ENCODE measurements at regions not wholly inside any gene's neighbourhood (a gene's known extent, or its start where the extent isn't known, plus 50 kb on each side); places are given as distances from the start of the nearest gene placed in this dataset.

DNA sequence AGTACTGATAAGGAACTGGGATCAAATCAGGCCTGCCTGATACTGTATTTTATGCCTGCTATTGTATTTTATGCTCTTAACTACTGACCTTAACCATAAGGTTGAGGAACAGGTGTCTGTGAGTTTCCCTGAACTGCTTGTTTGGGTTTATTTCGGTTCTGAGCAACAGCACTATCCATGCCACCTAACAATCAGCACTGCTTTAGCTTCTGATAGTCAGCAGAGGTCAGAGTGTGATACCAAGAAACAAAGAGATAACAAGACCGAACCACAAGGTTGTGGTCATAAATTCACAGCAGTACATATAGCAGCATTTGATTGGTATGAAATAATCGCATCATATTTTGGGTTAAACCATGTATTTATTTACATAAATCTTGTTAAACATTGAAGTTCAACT lies 362.2 kb downstream of the FGF13 start:
- WGBS, 2 donors (ENCODE audit: extremely low coverage in 2 of 2, insufficient read length in 2 of 2, insufficient replicate concordance in 1 of 2), result no CpG with 5 or more reads among the region's 3 CpGs
- Histone ChIP-seq H3K9ac (ENCODE audit: low read depth, low read length, poor library complexity) (no peak overlapping the region), H3K27ac (replicated peaks; ENCODE audit: low read length) (no peak overlapping the region), H2BK12ac (ENCODE audit: low read length) (no peak overlapping the region), H3K14ac (ENCODE audit: low read length) (no peak overlapping the region), H3K9me3 (replicated peaks in 1 of 2; ENCODE audit: control insufficient read depth in 2 of 2, insufficient read depth in 1 of 2, low read depth in 1 of 2, low read length in 2 of 2) (no peaks in the 10 kb centered on the region), H3K36me3 (replicated peaks in 1 of 2; ENCODE audit: control insufficient read depth in 2 of 2, insufficient read depth in 2 of 2, low read length in 2 of 2) (no peaks in the 10 kb centered on the region), H3K4ac (ENCODE audit: low read length) (no peak overlapping the region), H2AK5ac (ENCODE audit: low read depth, low read length) (no peak overlapping the region), H3K4me3 (ENCODE audit: low read length in 2 of 2) (no peak overlapping the region), H2BK120ac (ENCODE audit: low read depth, low read length) (no peak overlapping the region), H3K23ac (ENCODE audit: low read depth, low read length, poor library complexity) (no peak overlapping the region), H3K4me1 (ENCODE audit: control insufficient read depth in 2 of 2, insufficient read depth in 1 of 2, low read depth in 1 of 2, low read length in 2 of 2) (no peaks in the 10 kb centered on the region), H3K18ac (ENCODE audit: low read length) (no peak overlapping the region), H3K4me2 (ENCODE audit: insufficient read depth, low read length, poor library complexity, severe bottlenecking) (no peak overlapping the region), H3K79me1 (ENCODE audit: low read depth, low read length) (no peaks in the 10 kb centered on the region), H2BK15ac (ENCODE audit: low read length) (no peak overlapping the region), H4K8ac (ENCODE audit: low read depth, low read length) (no peak overlapping the region), H2BK5ac (ENCODE audit: low read length) (no peak overlapping the region), H4K91ac (ENCODE audit: low read depth, low read length, poor library complexity) (no peak overlapping the region), H2AFZ (ENCODE audit: low read length) (no peak overlapping the region), H3K27me3 (ENCODE audit: control insufficient read depth in 3 of 3, insufficient read depth in 3 of 3, low read depth in 1 of 3, low read length in 3 of 3) (no peaks in the 10 kb centered on the region)
- DNase-seq (ENCODE audit: low spot score), result no peak

DNA sequence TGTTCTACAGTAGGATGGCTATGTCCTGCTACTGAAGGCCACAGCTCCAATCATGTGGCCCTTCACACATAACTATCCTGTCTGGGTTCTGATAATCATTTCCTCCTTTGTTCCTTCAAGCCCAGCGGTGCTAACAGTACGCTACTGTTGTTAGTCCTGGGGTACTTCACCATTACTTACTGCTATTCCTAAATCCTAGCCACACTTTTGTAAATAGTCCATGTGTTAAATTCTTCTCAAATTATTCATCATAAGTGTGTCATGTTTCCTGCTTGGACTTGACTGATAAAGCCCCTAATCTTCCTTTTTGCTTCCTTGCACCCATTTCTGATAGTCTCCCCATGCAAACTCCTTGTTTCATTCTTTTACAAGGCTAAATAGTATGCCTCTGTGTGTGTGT lies 332.6 kb downstream of the FGF13 start:
- Histone ChIP-seq H3K27me3 (ENCODE audit: control insufficient read depth in 3 of 3, insufficient read depth in 3 of 3, low read depth in 1 of 3, low read length in 3 of 3) (no peaks in the 10 kb centered on the region), H3K18ac (ENCODE audit: low read length) (no peak overlapping the region), H4K91ac (ENCODE audit: low read depth, low read length, poor library complexity) (no peak overlapping the region), H2AK5ac (ENCODE audit: low read depth, low read length) (no peak overlapping the region), H2BK120ac (ENCODE audit: low read depth, low read length) (no peak overlapping the region), H3K4me3 (ENCODE audit: low read length in 2 of 2) (no peak overlapping the region), H2BK15ac (ENCODE audit: low read length) (no peak overlapping the region), H2AFZ (ENCODE audit: low read length) (no peak overlapping the region), H3K14ac (ENCODE audit: low read length) (no peak overlapping the region), H2BK12ac (ENCODE audit: low read length) (no peak overlapping the region), H3K36me3 (replicated peaks in 1 of 2; ENCODE audit: control insufficient read depth in 2 of 2, insufficient read depth in 2 of 2, low read length in 2 of 2) (no peaks in the 10 kb centered on the region), H3K9ac (ENCODE audit: low read depth, low read length, poor library complexity) (no peak overlapping the region), H3K4me1 (ENCODE audit: control insufficient read depth in 2 of 2, insufficient read depth in 1 of 2, low read depth in 1 of 2, low read length in 2 of 2) (no peaks in the 10 kb centered on the region), H3K4ac (ENCODE audit: low read length) (no peak overlapping the region), H3K27ac (replicated peaks; ENCODE audit: low read length) (no peak overlapping the region), H3K9me3 (replicated peaks in 1 of 2; ENCODE audit: control insufficient read depth in 2 of 2, insufficient read depth in 1 of 2, low read depth in 1 of 2, low read length in 2 of 2) (peaks cover 0 to 3% of the 10 kb centered on the region in 2 donors), H3K23ac (ENCODE audit: low read depth, low read length, poor library complexity) (no peak overlapping the region), H2BK5ac (ENCODE audit: low read length) (no peak overlapping the region), H3K4me2 (ENCODE audit: insufficient read depth, low read length, poor library complexity, severe bottlenecking) (no peak overlapping the region), H4K8ac (ENCODE audit: low read depth, low read length) (no peak overlapping the region), H3K79me1 (ENCODE audit: low read depth, low read length) (no peaks in the 10 kb centered on the region)
- no peak for DNase-seq (ENCODE audit: low spot score)
- WGBS, 2 donors (ENCODE audit: extremely low coverage in 2 of 2, insufficient read length in 2 of 2, insufficient replicate concordance in 1 of 2), result no CpG with 5 or more reads among the region's 2 CpGs

DNA sequence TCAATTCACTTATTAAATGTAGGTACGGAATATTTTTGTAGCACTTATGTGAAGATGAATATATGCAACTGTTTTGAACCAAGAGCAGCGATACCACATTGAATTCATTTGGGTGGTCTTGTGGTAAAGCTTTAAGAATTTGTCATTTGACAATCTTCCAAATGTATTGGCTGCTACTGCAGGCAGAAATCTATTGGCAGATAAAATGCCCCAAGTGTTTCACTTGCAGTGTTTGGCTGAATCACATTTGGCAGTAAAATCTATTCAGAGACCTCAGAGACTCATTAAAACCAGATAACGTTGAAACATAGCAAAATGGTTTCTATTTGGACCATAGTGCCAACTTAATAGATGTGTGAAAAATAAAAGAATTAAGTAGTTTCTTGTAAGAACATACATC lies 303.4 kb downstream of the FGF13 start:
- H3K9ac ChIP-seq (ENCODE audit: low read depth, low read length, poor library complexity), result no peak overlapping the region
- no peak overlapping the region for H3K4ac ChIP-seq (ENCODE audit: low read length)
- H3K4me2 ChIP-seq (ENCODE audit: insufficient read depth, low read length, poor library complexity, severe bottlenecking), result no peak overlapping the region
- no peak overlapping the region for H2BK120ac ChIP-seq (ENCODE audit: low read depth, low read length)
- no peak overlapping the region for H3K14ac ChIP-seq (ENCODE audit: low read length)
- H2BK12ac ChIP-seq (ENCODE audit: low read length), result no peak overlapping the region
- no peak overlapping the region for H2BK15ac ChIP-seq (ENCODE audit: low read length)
- no peak overlapping the region for H3K4me3 ChIP-seq (ENCODE audit: low read length in 2 of 2)
- no peak overlapping the region for H4K91ac ChIP-seq (ENCODE audit: low read depth, low read length, poor library complexity)
- H3K27me3 ChIP-seq (ENCODE audit: control insufficient read depth in 3 of 3, insufficient read depth in 3 of 3, low read depth in 1 of 3, low read length in 3 of 3), result no peaks in the 10 kb centered on the region
- no peak overlapping the region for H3K23ac ChIP-seq (ENCODE audit: low read depth, low read length, poor library complexity)
- no CpG with 5 or more reads among the region's 3 CpGs for WGBS, 2 donors (ENCODE audit: extremely low coverage in 2 of 2, insufficient read length in 2 of 2, insufficient replicate concordance in 1 of 2)
- H3K27ac ChIP-seq (replicated peaks; ENCODE audit: low read length), result no peak overlapping the region
- H2AFZ ChIP-seq (ENCODE audit: low read length), result no peak overlapping the region
- no peaks in the 10 kb centered on the region for H3K9me3 ChIP-seq (replicated peaks in 1 of 2; ENCODE audit: control insufficient read depth in 2 of 2, insufficient read depth in 1 of 2, low read depth in 1 of 2, low read length in 2 of 2)
- no peaks in the 10 kb centered on the region for H3K36me3 ChIP-seq (replicated peaks in 1 of 2; ENCODE audit: control insufficient read depth in 2 of 2, insufficient read depth in 2 of 2, low read length in 2 of 2)
- no peak overlapping the region for H4K8ac ChIP-seq (ENCODE audit: low read depth, low read length)
- no peak for DNase-seq (ENCODE audit: low spot score)
- H2BK5ac ChIP-seq (ENCODE audit: low read length), result no peak overlapping the region
- H2AK5ac ChIP-seq (ENCODE audit: low read depth, low read length), result no peak overlapping the region
- H3K18ac ChIP-seq (ENCODE audit: low read length), result no peak overlapping the region
- H3K79me1 ChIP-seq (ENCODE audit: low read depth, low read length), result no peaks in the 10 kb centered on the region
- no peaks in the 10 kb centered on the region for H3K4me1 ChIP-seq (ENCODE audit: control insufficient read depth in 2 of 2, insufficient read depth in 1 of 2, low read depth in 1 of 2, low read length in 2 of 2)

DNA sequence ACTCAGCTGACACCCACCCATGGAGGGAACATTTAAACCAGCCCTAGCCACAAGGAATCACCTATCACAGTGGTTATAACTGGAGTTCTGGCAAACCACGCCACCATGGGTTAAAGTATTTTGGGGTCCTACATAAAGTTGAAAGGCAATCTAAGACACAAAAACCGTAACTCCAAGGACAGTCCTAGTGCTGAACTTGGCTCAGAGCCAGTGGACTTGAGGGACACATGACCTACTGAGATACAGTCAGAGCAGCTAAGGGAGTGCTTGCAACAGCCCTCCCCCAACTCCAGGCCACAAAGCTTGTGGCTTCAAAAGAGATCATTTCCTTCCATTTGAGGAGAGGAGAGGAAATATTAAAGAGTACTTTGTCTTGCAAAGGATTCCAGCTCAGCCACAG lies 300.5 kb downstream of the FGF13 start:
- Histone ChIP-seq H4K91ac (ENCODE audit: low read depth, low read length, poor library complexity) (no peak overlapping the region), H2AK5ac (ENCODE audit: low read depth, low read length) (no peak overlapping the region), H3K18ac (ENCODE audit: low read length) (no peak overlapping the region), H3K79me1 (ENCODE audit: low read depth, low read length) (no peaks in the 10 kb centered on the region), H3K9ac (ENCODE audit: low read depth, low read length, poor library complexity) (no peak overlapping the region), H3K27me3 (ENCODE audit: control insufficient read depth in 3 of 3, insufficient read depth in 3 of 3, low read depth in 1 of 3, low read length in 3 of 3) (no peaks in the 10 kb centered on the region), H2BK12ac (ENCODE audit: low read length) (no peak overlapping the region), H3K4me1 (ENCODE audit: control insufficient read depth in 2 of 2, insufficient read depth in 1 of 2, low read depth in 1 of 2, low read length in 2 of 2) (no peaks in the 10 kb centered on the region), H3K4me3 (ENCODE audit: low read length in 2 of 2) (no peak overlapping the region), H2BK5ac (ENCODE audit: low read length) (no peak overlapping the region), H3K27ac (replicated peaks; ENCODE audit: low read length) (no peak overlapping the region), H3K9me3 (replicated peaks in 1 of 2; ENCODE audit: control insufficient read depth in 2 of 2, insufficient read depth in 1 of 2, low read depth in 1 of 2, low read length in 2 of 2) (no peaks in the 10 kb centered on the region), H3K36me3 (replicated peaks in 1 of 2; ENCODE audit: control insufficient read depth in 2 of 2, insufficient read depth in 2 of 2, low read length in 2 of 2) (no peaks in the 10 kb centered on the region), H3K4ac (ENCODE audit: low read length) (no peak overlapping the region), H3K23ac (ENCODE audit: low read depth, low read length, poor library complexity) (no peak overlapping the region), H2BK15ac (ENCODE audit: low read length) (no peak overlapping the region), H3K14ac (ENCODE audit: low read length) (no peak overlapping the region), H3K4me2 (ENCODE audit: insufficient read depth, low read length, poor library complexity, severe bottlenecking) (no peak overlapping the region), H2AFZ (ENCODE audit: low read length) (no peak overlapping the region), H4K8ac (ENCODE audit: low read depth, low read length) (no peak overlapping the region), H2BK120ac (ENCODE audit: low read depth, low read length) (no peak overlapping the region)
- no CpG with 5 or more reads among the region's 2 CpGs for WGBS, 2 donors (ENCODE audit: extremely low coverage in 2 of 2, insufficient read length in 2 of 2, insufficient replicate concordance in 1 of 2)
- DNase-seq (ENCODE audit: low spot score), result no peak

All from neuronal stem cell (in vitro differentiated cells).